ENCODE measurements at regions not wholly inside any gene's neighbourhood (a gene's known extent, or its start where the extent isn't known, plus 50 kb on each side); places are given as distances from the start of the nearest gene placed in this dataset.

DNA sequence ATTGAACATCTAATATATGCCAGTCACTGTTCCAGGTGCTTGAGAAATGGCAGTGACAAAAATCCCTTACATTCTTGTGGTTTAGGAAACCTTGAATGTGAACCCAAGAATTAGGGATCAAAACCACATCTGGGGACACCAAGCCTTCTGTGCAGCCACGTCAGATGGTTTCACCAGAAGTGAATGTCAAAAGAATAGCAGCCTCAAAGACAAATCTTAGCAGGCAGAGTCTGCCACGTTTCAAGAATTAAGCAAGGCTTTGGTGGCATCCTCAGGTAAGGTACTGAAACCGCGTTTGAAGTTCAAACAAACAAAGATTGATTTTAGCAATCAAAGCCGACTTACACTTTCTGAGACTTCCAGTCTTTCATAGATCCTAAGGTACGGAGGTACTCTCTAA is 225.5 kb upstream of the GNAI1 start:
- WGBS (ENCODE audit: insufficient coverage): 76% methylated on average over 2 of the region's 6 CpGs
- H3K9ac ChIP-seq (ENCODE audit: low read length): no peak overlapping the region
- intact Hi-C loops (cut with micrococcal nuclease): no loop called here
- CTCF ChIA-PET: no interaction called here
- no peaks in the 10 kb centered on the region for H4K20me1 ChIP-seq (ENCODE audit: control insufficient read depth, insufficient read depth, low read length, poor library complexity, severe bottlenecking)
- no peaks in the 10 kb centered on the region for H3K9me3 ChIP-seq (ENCODE audit: control extremely low read depth in 1 of 3, control insufficient read depth in 2 of 3, insufficient read depth in 1 of 3, low read length in 2 of 3)
- no peaks in the 10 kb centered on the region for H3K27me3 ChIP-seq (replicated peaks in 1 of 4; ENCODE audit: control extremely low read depth in 1 of 4, control insufficient read depth in 3 of 4, insufficient read depth in 4 of 4, low read length in 3 of 4)
- H3K9me3 Mint-ChIP-seq (ENCODE audit: insufficient read depth): no peaks in the 10 kb centered on the region
- H3K27ac ChIP-seq (ENCODE audit: low read length in 2 of 2): no peak overlapping the region
- H3K4me1 ChIP-seq (ENCODE audit: control insufficient read depth in 2 of 2, insufficient read depth in 2 of 2, low read length in 2 of 2): no peaks in the 10 kb centered on the region
- no peaks in the 10 kb centered on the region for H3K36me3 ChIP-seq (replicated peaks in 1 of 2; ENCODE audit: control extremely low read depth in 1 of 2, control insufficient read depth in 1 of 2, extremely low read depth in 1 of 2, insufficient read depth in 2 of 2, low read length in 1 of 2)
- H3K4me2 ChIP-seq (replicated peaks; ENCODE audit: low read depth, low read length, poor library complexity, severe bottlenecking): no peak overlapping the region
- DNase-seq (no peak), ATAC-seq (ENCODE audit: low read depth) (no peak)
- no peak overlapping the region for H3K4me3 Mint-ChIP-seq
- H3K79me2 ChIP-seq (ENCODE audit: control insufficient read depth, insufficient read depth, low read length): no peaks in the 10 kb centered on the region
- H3K27me3 Mint-ChIP-seq: no peaks in the 10 kb centered on the region
- POLR2A ChIA-PET: no interaction called here
- no peak overlapping the region for H3K27ac Mint-ChIP-seq
- peaks cover 6% of the 10 kb centered on the region for H3K4me1 Mint-ChIP-seq
- H3K4me3 ChIP-seq (ENCODE audit: control extremely low read depth in 1 of 5, extremely low read depth in 1 of 5, insufficient read depth in 1 of 5, low read depth in 2 of 5, low read length in 4 of 5): no peak overlapping the region
- TF ChIP-seq EZH2 (IDR thresholded peaks at IDR 0.05; ENCODE audit: borderline replicate concordance, insufficient read depth, low read depth, low read length, poor library complexity, severe bottlenecking): no peak
- no peak for TF ChIP-seq CTCF (IDR thresholded peaks at IDR 0.05)
- no peak overlapping the region for H2AFZ ChIP-seq (ENCODE audit: insufficient read depth, low read depth, low read length, poor library complexity, severe bottlenecking)

GRCh38 chr7:79897166-79897565 is 237.5 kb upstream of the GNAI1 start:
- Mint-ChIP-seq H3K27ac (no peak overlapping the region), H3K27me3 (no peaks in the 10 kb centered on the region), H3K4me3 (no peak overlapping the region), H3K4me1 (no peaks in the 10 kb centered on the region), H3K9me3 (ENCODE audit: insufficient read depth) (no peaks in the 10 kb centered on the region)
- ChIA-PET CTCF (no interaction called here), POLR2A (no interaction called here)
- intact Hi-C loops (cut with micrococcal nuclease): no loop called here
- H3K27me3 ChIP-seq (replicated peaks in 1 of 4; ENCODE audit: control extremely low read depth in 1 of 4, control insufficient read depth in 3 of 4, insufficient read depth in 4 of 4, low read length in 3 of 4): no peaks in the 10 kb centered on the region
- no peaks in the 10 kb centered on the region for H3K79me2 ChIP-seq (ENCODE audit: control insufficient read depth, insufficient read depth, low read length)
- no peaks in the 10 kb centered on the region for H3K9me3 ChIP-seq (ENCODE audit: control extremely low read depth in 1 of 3, control insufficient read depth in 2 of 3, insufficient read depth in 1 of 3, low read length in 2 of 3)
- TF ChIP-seq EZH2 (IDR thresholded peaks at IDR 0.05; ENCODE audit: borderline replicate concordance, insufficient read depth, low read depth, low read length, poor library complexity, severe bottlenecking) (no peak), CTCF (IDR thresholded peaks at IDR 0.05) (no peak)
- H3K4me1 ChIP-seq (ENCODE audit: control insufficient read depth in 2 of 2, insufficient read depth in 2 of 2, low read length in 2 of 2): no peaks in the 10 kb centered on the region
- H3K4me2 ChIP-seq (replicated peaks; ENCODE audit: low read depth, low read length, poor library complexity, severe bottlenecking): no peak overlapping the region
- no peak overlapping the region for H3K27ac ChIP-seq (ENCODE audit: low read length in 2 of 2)
- ATAC-seq (ENCODE audit: low read depth): no peak
- no peak overlapping the region for H2AFZ ChIP-seq (ENCODE audit: insufficient read depth, low read depth, low read length, poor library complexity, severe bottlenecking)
- H3K36me3 ChIP-seq (replicated peaks in 1 of 2; ENCODE audit: control extremely low read depth in 1 of 2, control insufficient read depth in 1 of 2, extremely low read depth in 1 of 2, insufficient read depth in 2 of 2, low read length in 1 of 2): no peaks in the 10 kb centered on the region
- no peak for DNase-seq
- H3K4me3 ChIP-seq (ENCODE audit: control extremely low read depth in 1 of 5, extremely low read depth in 1 of 5, insufficient read depth in 1 of 5, low read depth in 2 of 5, low read length in 4 of 5): no peak overlapping the region
- H3K9ac ChIP-seq (ENCODE audit: low read length): no peak overlapping the region
- no peaks in the 10 kb centered on the region for H4K20me1 ChIP-seq (ENCODE audit: control insufficient read depth, insufficient read depth, low read length, poor library complexity, severe bottlenecking)

Measured in B cell (primary cell).